ENCODE measurements at regions not wholly inside any gene's neighbourhood (a gene's known extent, or its start where the extent isn't known, plus 50 kb on each side); places are given as distances from the start of the nearest gene placed in this dataset.

DNA sequence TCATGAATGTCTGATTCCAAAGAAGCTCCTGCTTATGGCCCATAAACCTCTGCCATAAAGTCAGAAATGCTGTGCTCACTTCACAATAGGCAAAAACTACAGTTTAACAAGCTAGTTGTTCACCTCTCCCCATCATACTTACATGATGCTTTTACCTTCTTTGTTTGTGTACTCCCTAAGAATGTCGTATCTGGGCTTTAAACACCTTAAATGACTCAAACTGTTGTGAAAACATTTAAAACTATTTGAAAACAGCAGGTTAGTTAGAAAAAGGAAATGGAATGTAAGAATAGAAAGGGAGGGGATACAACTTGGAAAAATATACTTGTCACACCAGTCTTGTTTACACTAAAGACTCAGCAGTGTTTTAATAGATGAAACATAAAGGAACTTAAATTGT, 128.2 kb upstream of the AGR3 start:
- H3K79me2 ChIP-seq (ENCODE audit: insufficient read depth, low read depth): no peaks in the 10 kb centered on the region
- TF ChIP-seq, protein P1, sequence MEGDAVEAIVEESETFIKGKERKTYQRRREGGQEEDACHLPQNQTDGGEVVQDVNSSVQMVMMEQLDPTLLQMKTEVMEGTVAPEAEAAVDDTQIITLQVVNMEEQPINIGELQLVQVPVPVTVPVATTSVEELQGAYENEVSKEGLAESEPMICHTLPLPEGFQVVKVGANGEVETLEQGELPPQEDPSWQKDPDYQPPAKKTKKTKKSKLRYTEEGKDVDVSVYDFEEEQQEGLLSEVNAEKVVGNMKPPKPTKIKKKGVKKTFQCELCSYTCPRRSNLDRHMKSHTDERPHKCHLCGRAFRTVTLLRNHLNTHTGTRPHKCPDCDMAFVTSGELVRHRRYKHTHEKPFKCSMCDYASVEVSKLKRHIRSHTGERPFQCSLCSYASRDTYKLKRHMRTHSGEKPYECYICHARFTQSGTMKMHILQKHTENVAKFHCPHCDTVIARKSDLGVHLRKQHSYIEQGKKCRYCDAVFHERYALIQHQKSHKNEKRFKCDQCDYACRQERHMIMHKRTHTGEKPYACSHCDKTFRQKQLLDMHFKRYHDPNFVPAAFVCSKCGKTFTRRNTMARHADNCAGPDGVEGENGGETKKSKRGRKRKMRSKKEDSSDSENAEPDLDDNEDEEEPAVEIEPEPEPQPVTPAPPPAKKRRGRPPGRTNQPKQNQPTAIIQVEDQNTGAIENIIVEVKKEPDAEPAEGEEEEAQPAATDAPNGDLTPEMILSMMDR (conservative IDR thresholded peaks at IDR 0.05; ENCODE audit: low read depth, low read length): no peak
- H3K27ac ChIP-seq: no peak overlapping the region
- H3K4me1 ChIP-seq (ENCODE audit: low read depth, poor library complexity, severe bottlenecking): no peaks in the 10 kb centered on the region
- no peak overlapping the region for H3K4me3 ChIP-seq (IDR thresholded peaks at IDR 0.05; ENCODE audit: insufficient read depth, low read depth, low read length)
- no peak overlapping the region for H3K4me2 ChIP-seq
- no peaks in the 10 kb centered on the region for H3K27me3 ChIP-seq (ENCODE audit: insufficient read depth, low read depth)
- H3K36me3 ChIP-seq (ENCODE audit: insufficient read depth): no peaks in the 10 kb centered on the region
- H3K9ac ChIP-seq: no peak overlapping the region
- H2AFZ ChIP-seq (ENCODE audit: low read depth): no peak overlapping the region
- H4K20me1 ChIP-seq (ENCODE audit: insufficient read depth): no peaks in the 10 kb centered on the region

DNA sequence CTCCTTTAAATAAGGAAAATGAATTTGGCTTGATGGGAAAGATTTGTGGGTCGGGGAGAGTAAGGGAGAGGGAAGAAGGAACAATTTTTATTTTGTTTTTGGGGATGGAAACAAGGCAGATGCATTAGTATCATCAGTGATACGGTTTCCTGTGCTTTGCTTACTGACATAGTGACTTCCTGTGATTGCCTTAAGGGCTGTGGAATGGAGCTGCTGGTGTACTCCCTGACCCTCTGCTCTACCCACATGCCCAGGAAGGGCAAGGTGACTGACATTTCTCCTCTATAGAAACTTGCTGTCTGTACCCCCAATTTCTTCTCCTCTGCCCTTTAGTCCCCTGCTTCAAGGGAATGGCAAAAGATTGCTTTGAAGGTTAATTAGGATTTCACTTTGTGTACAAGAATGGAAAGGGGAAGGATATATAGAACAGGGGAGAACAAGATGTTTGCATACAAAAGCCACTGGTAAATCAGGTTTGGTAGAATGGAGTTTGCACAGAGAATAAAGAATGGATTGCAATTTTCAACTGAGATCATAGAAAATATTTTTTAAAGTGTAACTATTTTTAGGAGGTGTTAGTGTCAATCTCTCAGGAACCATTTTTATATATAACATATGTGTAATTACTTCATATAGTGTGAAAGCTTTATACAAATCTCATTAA, 129.0 kb upstream of the AGR3 start:
- Histone ChIP-seq H3K4me3 (IDR thresholded peaks at IDR 0.05; ENCODE audit: insufficient read depth, low read depth, low read length) (no peak overlapping the region), H3K9ac (no peak overlapping the region), H3K27ac (no peak overlapping the region), H3K4me2 (no peak overlapping the region), H3K36me3 (ENCODE audit: insufficient read depth) (no peaks in the 10 kb centered on the region), H2AFZ (ENCODE audit: low read depth) (no peak overlapping the region), H3K4me1 (ENCODE audit: low read depth, poor library complexity, severe bottlenecking) (no peaks in the 10 kb centered on the region), H4K20me1 (ENCODE audit: insufficient read depth) (no peaks in the 10 kb centered on the region), H3K79me2 (ENCODE audit: insufficient read depth, low read depth) (no peaks in the 10 kb centered on the region), H3K27me3 (ENCODE audit: insufficient read depth, low read depth) (no peaks in the 10 kb centered on the region)
- TF ChIP-seq, protein P1 (conservative IDR thresholded peaks at IDR 0.05; ENCODE audit: low read depth, low read length): no peak

DNA sequence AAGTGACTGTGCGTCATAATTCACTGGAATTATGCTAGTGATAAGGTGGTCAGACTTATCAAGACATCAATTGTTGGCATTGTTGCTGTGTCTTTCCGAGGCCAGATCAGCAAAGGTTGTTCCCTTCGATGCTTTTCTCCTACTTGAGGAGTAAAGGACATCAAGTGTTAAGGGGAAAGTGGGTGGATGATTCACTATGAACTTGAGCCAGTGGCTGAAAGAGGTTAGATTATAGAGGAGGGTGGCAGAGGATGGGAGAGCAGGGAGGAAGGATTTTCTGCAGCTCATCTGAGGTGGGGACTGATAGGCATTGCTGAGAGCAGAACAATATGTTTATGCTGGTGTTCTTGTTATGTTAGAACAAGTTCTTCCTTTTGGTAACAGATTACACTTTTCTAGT, 131.4 kb upstream of the AGR3 start:
- H2AFZ ChIP-seq (ENCODE audit: low read depth): no peak overlapping the region
- H3K79me2 ChIP-seq (ENCODE audit: insufficient read depth, low read depth): no peaks in the 10 kb centered on the region
- TF ChIP-seq, protein P1 (conservative IDR thresholded peaks at IDR 0.05; ENCODE audit: low read depth, low read length): no peak
- no peaks in the 10 kb centered on the region for H3K27me3 ChIP-seq (ENCODE audit: insufficient read depth, low read depth)
- no peak overlapping the region for H3K27ac ChIP-seq
- no peaks in the 10 kb centered on the region for H3K4me1 ChIP-seq (ENCODE audit: low read depth, poor library complexity, severe bottlenecking)
- H3K36me3 ChIP-seq (ENCODE audit: insufficient read depth): no peaks in the 10 kb centered on the region
- H3K4me3 ChIP-seq (IDR thresholded peaks at IDR 0.05; ENCODE audit: insufficient read depth, low read depth, low read length): no peak overlapping the region
- no peak overlapping the region for H3K4me2 ChIP-seq
- no peaks in the 10 kb centered on the region for H4K20me1 ChIP-seq (ENCODE audit: insufficient read depth)
- H3K9ac ChIP-seq: no peak overlapping the region

- Histone ChIP-seq H2AFZ (ENCODE audit: low read depth) (no peak overlapping the region), H3K4me3 (IDR thresholded peaks at IDR 0.05; ENCODE audit: insufficient read depth, low read depth, low read length) (no peak overlapping the region), H3K36me3 (ENCODE audit: insufficient read depth) (no peaks in the 10 kb centered on the region), H3K4me2 (no peak overlapping the region), H3K79me2 (ENCODE audit: insufficient read depth, low read depth) (no peaks in the 10 kb centered on the region), H3K27me3 (ENCODE audit: insufficient read depth, low read depth) (no peaks in the 10 kb centered on the region), H3K9ac (no peak overlapping the region), H3K27ac (no peak overlapping the region), H4K20me1 (ENCODE audit: insufficient read depth) (no peaks in the 10 kb centered on the region), H3K4me1 (ENCODE audit: low read depth, poor library complexity, severe bottlenecking) (no peaks in the 10 kb centered on the region)
- TF ChIP-seq, protein P1 (conservative IDR thresholded peaks at IDR 0.05; ENCODE audit: low read depth, low read length): no peak
These were observed 132.9 kb upstream of the AGR3 start for GRCh38 chr7:17014686-17015085.
